ENCODE measurements at regions not wholly inside any gene's neighbourhood (a gene's known extent, or its start where the extent isn't known, plus 50 kb on each side); places are given as distances from the start of the nearest gene placed in this dataset.
"Not testable (repeated sequence)": the region's sequence is repeated elsewhere in the genome, so short reads cannot be mapped to it uniquely, and the experiment has no call there.

GRCh38 chr18:43846299-43846698 lies 569.0 kb upstream of the SYT4 start:
- POLR2A ChIA-PET = interaction anchor here (0.5 to 0.6 kb wide), 2 partner anchors 20 to 636 kb away, joined by 3 read pairs; no protein-coding TSS in a partner anchor
- no peaks in the 10 kb centered on the region for H3K27me3 Mint-ChIP-seq (ENCODE audit: low read depth)
- DNase-seq (ENCODE audit: low spot score) = no peak

DNA sequence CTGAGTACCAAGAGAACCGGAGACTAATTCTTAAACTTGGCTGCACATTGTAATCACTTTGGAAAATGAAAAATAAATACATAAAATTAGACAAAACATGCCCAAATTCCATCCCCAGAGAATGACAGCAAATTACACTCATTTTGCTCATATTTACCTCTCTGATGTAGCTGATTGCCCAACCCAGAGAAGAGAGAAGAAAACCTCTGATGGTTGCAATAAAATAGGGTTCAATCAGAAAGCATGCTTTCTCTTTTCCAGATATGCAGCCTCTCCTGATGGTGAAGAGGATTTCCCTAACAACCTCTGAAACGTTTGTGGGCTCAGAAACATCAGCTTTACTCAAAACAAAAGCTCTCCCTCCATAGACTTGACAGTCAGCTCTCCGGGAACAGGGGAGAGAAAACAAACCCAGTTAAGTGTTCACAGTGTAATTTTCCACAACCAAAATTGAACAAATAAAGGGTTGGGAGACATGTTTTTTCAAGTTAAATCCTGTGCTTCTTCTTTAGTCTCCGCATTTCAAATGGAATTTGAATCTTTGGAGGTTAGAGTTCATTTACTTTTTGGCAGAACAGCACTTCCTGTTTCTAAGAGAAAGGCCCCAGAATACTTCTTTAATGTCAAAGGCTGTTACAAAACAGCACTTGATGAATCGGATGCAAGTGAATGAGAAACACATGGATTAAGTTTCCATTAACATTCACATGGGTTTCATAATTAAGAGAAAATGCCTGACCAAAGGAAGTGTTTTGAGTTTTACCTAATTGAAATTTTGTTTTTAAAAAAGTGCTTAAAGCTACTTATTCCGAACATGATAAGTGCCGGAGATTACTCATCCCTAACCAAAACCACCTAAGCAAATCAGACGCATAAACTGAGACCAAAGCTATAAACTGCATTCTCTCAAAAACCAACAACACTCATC lies 570.1 kb upstream of the SYT4 start:
- TF ChIP-seq, protein P1, sequence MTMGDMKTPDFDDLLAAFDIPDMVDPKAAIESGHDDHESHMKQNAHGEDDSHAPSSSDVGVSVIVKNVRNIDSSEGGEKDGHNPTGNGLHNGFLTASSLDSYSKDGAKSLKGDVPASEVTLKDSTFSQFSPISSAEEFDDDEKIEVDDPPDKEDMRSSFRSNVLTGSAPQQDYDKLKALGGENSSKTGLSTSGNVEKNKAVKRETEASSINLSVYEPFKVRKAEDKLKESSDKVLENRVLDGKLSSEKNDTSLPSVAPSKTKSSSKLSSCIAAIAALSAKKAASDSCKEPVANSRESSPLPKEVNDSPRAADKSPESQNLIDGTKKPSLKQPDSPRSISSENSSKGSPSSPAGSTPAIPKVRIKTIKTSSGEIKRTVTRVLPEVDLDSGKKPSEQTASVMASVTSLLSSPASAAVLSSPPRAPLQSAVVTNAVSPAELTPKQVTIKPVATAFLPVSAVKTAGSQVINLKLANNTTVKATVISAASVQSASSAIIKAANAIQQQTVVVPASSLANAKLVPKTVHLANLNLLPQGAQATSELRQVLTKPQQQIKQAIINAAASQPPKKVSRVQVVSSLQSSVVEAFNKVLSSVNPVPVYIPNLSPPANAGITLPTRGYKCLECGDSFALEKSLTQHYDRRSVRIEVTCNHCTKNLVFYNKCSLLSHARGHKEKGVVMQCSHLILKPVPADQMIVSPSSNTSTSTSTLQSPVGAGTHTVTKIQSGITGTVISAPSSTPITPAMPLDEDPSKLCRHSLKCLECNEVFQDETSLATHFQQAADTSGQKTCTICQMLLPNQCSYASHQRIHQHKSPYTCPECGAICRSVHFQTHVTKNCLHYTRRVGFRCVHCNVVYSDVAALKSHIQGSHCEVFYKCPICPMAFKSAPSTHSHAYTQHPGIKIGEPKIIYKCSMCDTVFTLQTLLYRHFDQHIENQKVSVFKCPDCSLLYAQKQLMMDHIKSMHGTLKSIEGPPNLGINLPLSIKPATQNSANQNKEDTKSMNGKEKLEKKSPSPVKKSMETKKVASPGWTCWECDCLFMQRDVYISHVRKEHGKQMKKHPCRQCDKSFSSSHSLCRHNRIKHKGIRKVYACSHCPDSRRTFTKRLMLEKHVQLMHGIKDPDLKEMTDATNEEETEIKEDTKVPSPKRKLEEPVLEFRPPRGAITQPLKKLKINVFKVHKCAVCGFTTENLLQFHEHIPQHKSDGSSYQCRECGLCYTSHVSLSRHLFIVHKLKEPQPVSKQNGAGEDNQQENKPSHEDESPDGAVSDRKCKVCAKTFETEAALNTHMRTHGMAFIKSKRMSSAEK (CRISPR knock-in tag; IDR thresholded peaks at IDR 0.05; ENCODE audit: borderline replicate concordance) = no peak
- TF ChIP-seq, protein P2, sequence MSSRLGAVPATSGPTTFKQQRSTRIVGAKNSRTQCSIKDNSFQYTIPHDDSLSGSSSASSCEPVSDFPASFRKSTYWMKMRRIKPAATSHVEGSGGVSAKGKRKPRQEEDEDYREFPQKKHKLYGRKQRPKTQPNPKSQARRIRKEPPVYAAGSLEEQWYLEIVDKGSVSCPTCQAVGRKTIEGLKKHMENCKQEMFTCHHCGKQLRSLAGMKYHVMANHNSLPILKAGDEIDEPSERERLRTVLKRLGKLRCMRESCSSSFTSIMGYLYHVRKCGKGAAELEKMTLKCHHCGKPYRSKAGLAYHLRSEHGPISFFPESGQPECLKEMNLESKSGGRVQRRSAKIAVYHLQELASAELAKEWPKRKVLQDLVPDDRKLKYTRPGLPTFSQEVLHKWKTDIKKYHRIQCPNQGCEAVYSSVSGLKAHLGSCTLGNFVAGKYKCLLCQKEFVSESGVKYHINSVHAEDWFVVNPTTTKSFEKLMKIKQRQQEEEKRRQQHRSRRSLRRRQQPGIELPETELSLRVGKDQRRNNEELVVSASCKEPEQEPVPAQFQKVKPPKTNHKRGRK (CRISPR knock-in tag; IDR thresholded peaks at IDR 0.05; ENCODE audit: borderline replicate concordance) = no peak
- no peak for TF ChIP-seq SOX15 (CRISPR knock-in tag; IDR thresholded peaks at IDR 0.05)
- CTCF ChIA-PET = interaction anchor here (0.7 kb wide), 1 partner anchor 186 kb away, joined by 3 read pairs; no protein-coding TSS in a partner anchor
- H3K4me1 Mint-ChIP-seq = peaks cover 39% of the 10 kb centered on the region
- peak overlapping the region; percentile 83 for H3K27ac Mint-ChIP-seq
- POLR2A ChIA-PET = no interaction called here
- no peaks in the 10 kb centered on the region for H3K36me3 Mint-ChIP-seq
- DNase-seq (ENCODE audit: low spot score) (no peak), ATAC-seq (peak; percentile 50)
- no peaks in the 10 kb centered on the region for H3K9me3 Mint-ChIP-seq
- no peak overlapping the region; the same call in 1 of the 2 replicates for H3K4me3 Mint-ChIP-seq
- H3K27me3 Mint-ChIP-seq (ENCODE audit: low read depth) = no peaks in the 10 kb centered on the region

More at GRCh38 chr18:43846299-43846698, 569.0 kb upstream of the SYT4 start:
- CTCF ChIA-PET = no interaction called here
- H3K4me1 Mint-ChIP-seq = peaks cover 39% of the 10 kb centered on the region
- TF ChIP-seq TEAD4 (CRISPR knock-in tag; IDR thresholded peaks at IDR 0.05) (no peak), ELF4 (CRISPR knock-in tag; IDR thresholded peaks at IDR 0.05; ENCODE audit: low read depth) (no peak), RORB (CRISPR knock-in tag; IDR thresholded peaks at IDR 0.05) (no peak), ATF2 (CRISPR knock-in tag; IDR thresholded peaks at IDR 0.05; ENCODE audit: borderline replicate concordance, low read depth) (no peak), ZNF423 (CRISPR knock-in tag; IDR thresholded peaks at IDR 0.05) (no peak), SMAD4 (CRISPR knock-in tag; IDR thresholded peaks at IDR 0.05) (no peak)
- TF ChIP-seq, protein P3, sequence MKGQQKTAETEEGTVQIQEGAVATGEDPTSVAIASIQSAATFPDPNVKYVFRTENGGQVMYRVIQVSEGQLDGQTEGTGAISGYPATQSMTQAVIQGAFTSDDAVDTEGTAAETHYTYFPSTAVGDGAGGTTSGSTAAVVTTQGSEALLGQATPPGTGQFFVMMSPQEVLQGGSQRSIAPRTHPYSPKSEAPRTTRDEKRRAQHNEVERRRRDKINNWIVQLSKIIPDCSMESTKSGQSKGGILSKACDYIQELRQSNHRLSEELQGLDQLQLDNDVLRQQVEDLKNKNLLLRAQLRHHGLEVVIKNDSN (CRISPR knock-in tag; IDR thresholded peaks at IDR 0.05) = no peak
- TF ChIP-seq, protein P4, sequence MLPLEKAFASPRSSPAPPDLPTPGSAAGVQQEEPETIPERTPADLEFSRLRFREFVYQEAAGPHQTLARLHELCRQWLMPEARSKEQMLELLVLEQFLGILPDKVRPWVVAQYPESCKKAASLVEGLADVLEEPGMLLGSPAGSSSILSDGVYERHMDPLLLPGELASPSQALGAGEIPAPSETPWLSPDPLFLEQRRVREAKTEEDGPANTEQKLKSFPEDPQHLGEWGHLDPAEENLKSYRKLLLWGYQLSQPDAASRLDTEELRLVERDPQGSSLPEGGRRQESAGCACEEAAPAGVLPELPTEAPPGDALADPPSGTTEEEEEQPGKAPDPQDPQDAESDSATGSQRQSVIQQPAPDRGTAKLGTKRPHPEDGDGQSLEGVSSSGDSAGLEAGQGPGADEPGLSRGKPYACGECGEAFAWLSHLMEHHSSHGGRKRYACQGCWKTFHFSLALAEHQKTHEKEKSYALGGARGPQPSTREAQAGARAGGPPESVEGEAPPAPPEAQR (CRISPR knock-in tag; IDR thresholded peaks at IDR 0.05) = no peak
- TF ChIP-seq, protein P5, sequence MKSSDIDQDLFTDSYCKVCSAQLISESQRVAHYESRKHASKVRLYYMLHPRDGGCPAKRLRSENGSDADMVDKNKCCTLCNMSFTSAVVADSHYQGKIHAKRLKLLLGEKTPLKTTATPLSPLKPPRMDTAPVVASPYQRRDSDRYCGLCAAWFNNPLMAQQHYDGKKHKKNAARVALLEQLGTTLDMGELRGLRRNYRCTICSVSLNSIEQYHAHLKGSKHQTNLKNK (CRISPR knock-in tag; IDR thresholded peaks at IDR 0.05) = no peak
- no peaks in the 10 kb centered on the region for H3K9me3 Mint-ChIP-seq
- H3K4me3 Mint-ChIP-seq = peak overlapping the region; percentile 21; the same call in 1 of the 2 replicates
- ATAC-seq = peak; percentile 92
- H3K36me3 Mint-ChIP-seq = no peaks in the 10 kb centered on the region
- peak overlapping the region; percentile 24 for H3K27ac Mint-ChIP-seq

- H3K4me1 Mint-ChIP-seq = peaks cover 39% of the 10 kb centered on the region
- DNase-seq (ENCODE audit: low spot score); CTCF ChIA-PET; H3K4me3 Mint-ChIP-seq; H3K27ac Mint-ChIP-seq; H3K27me3 Mint-ChIP-seq (ENCODE audit: low read depth); H3K36me3 Mint-ChIP-seq; POLR2A ChIA-PET; ATAC-seq; H3K9me3 Mint-ChIP-seq: not testable (repeated sequence)
These were observed 572.5 kb upstream of the SYT4 start for GRCh38 chr18:43849831-43850230.
